Astrocyte of the cerebellum (primary cell): ENCODE measurements at regions not wholly inside any gene's neighbourhood (a gene's known extent, or its start where the extent isn't known, plus 50 kb on each side); places are given as distances from the start of the nearest gene placed in this dataset.

ENCODE experiments used
- DNase-seq: peaks from one replicate; pipeline ENCODE4 v3.0.0-alpha.2; 2011; ENCODE audit warnings: low read depth
- H3K4me3 ChIP-seq: 2 replicates; pipeline ENCODE4 v1.5.1; 2011; ENCODE audit warnings: mild to moderate bottlenecking, low read depth, low read length, moderate library complexity
- CTCF ChIP-seq: IDR thresholded peaks from 2 replicates; pipeline ENCODE4 v1.5.1; 2012; ENCODE audit warnings: low read length, low read depth, moderate library complexity, mild to moderate bottlenecking; ENCODE audit errors: missing control alignments
- in situ Hi-C: cut with HindIII; loops from 2 replicates; pipeline ENCODE4 v1.10.0; 2017; ENCODE audit warnings: low sequenced_read_pairs

- no peak for TF ChIP-seq CTCF
- DNase-seq, result no peak
- H3K4me3 ChIP-seq, result no peak overlapping the region
- in situ Hi-C loops, result no loop called here
These were observed 76.1 kb upstream of the IRF2 start for GRCh38 chr4:184550476-184550875.

- DNase-seq, result no peak
- in situ Hi-C loops, result no loop called here
- H3K4me3 ChIP-seq, result no peak overlapping the region
- no peak for TF ChIP-seq CTCF
These were observed 74.4 kb upstream of the IRF2 start for GRCh38 chr4:184548648-184549341.

GRCh38 chr4:184548316-184548647 is 73.9 kb upstream of the IRF2 start:
- in situ Hi-C loops, result no loop called here
- DNase-seq, result no peak
- no peak overlapping the region for H3K4me3 ChIP-seq
- no peak for TF ChIP-seq CTCF

- no peak for TF ChIP-seq CTCF
- no peak for DNase-seq
- in situ Hi-C loops, result no loop called here
- no peak overlapping the region for H3K4me3 ChIP-seq
These were observed 70.5 kb upstream of the IRF2 start for GRCh38 chr4:184544788-184545409.

GRCh38 chr4:184541907-184542306 is 67.6 kb upstream of the IRF2 start:
- DNase-seq, result no peak
- in situ Hi-C loops, result no loop called here
- H3K4me3 ChIP-seq, result no peak overlapping the region
- no peak for TF ChIP-seq CTCF

- no peak for DNase-seq
- in situ Hi-C loops, result no loop called here
- no peak overlapping the region for H3K4me3 ChIP-seq
- no peak for TF ChIP-seq CTCF
These were observed 66.0 kb upstream of the IRF2 start for GRCh38 chr4:184540307-184540706.
